SU-DHL-6 (cell line): ENCODE measurements at regions not wholly inside any gene's neighbourhood (a gene's known extent, or its start where the extent isn't known, plus 50 kb on each side); places are given as distances from the start of the nearest gene placed in this dataset.

ENCODE experiments used
- H2AFZ ChIP-seq: fragments of 200-600 bp; sonication (generic); 2 replicates; pipeline ENCODE4 v1.6.1; 2014; ENCODE audit warnings: low read depth, mild to moderate bottlenecking, moderate library complexity, mixed read lengths, antibody characterized with exemption, low read length; ENCODE audit not compliant: severe bottlenecking
- H3F3A ChIP-seq: fragments of 200-600 bp; shearing (Covaris generic); 2 replicates; pipeline ENCODE4 v1.6.0; 2016; ENCODE audit warnings: antibody characterized with exemption, mild to moderate bottlenecking; ENCODE audit not compliant: insufficient read depth
- H3K27ac ChIP-seq: fragments of 200-600 bp; sonication (generic); 2 replicates; pipeline ENCODE4 v1.5.1; 2016; ENCODE audit warnings: low read depth, mild to moderate bottlenecking, low read length, moderate library complexity, mixed read lengths
- H3K27me3 ChIP-seq: fragments of 200-600 bp; sonication (generic), shearing (Covaris generic); 2 replicates; pipeline ENCODE4 v1.6.0; 2014; ENCODE audit warnings: mild to moderate bottlenecking, low read length
- H3K36me3 ChIP-seq: fragments of 200-600 bp; sonication (generic); 2 replicates; pipeline ENCODE4 v1.6.1; 2014; ENCODE audit warnings: mild to moderate bottlenecking, low read length, mixed read lengths
- H3K4me2 ChIP-seq: fragments of 300-600, 200-600 bp; shearing (Covaris generic), sonication (generic); 2 replicates; pipeline ENCODE4 v1.6.0; 2014; ENCODE audit warnings: low read length, low read depth, mild to moderate bottlenecking; ENCODE audit not compliant: poor library complexity, severe bottlenecking
- H3K4me3 ChIP-seq: fragments of 200-600 bp; sonication (generic); 2 replicates; pipeline ENCODE4 v1.5.1; 2014; ENCODE audit warnings: antibody characterized with exemption, low read length, mild to moderate bottlenecking, mixed read lengths; ENCODE audit not compliant: insufficient read depth, poor library complexity, severe bottlenecking
- H3K79me2 ChIP-seq: fragments of 200-600 bp; sonication (generic); 2 replicates; pipeline ENCODE4 v1.6.1; 2014; ENCODE audit warnings: mild to moderate bottlenecking, low read length, moderate library complexity; ENCODE audit not compliant: insufficient read depth
- H3K9ac ChIP-seq: fragments of 200-600 bp; sonication (generic); 2 replicates; pipeline ENCODE4 v1.7.0; 2014; ENCODE audit warnings: mild to moderate bottlenecking, low read length
- H3K9me2 ChIP-seq: fragments of 200-600 bp; sonication (generic); replicated peaks from 2 replicates; pipeline ENCODE4 v1.6.1; 2014; ENCODE audit warnings: low read length; ENCODE audit not compliant: insufficient read depth
- H3K9me3 ChIP-seq: fragments of 200-600 bp; sonication (generic); 2 replicates; pipeline ENCODE4 v1.6.1; 2014; ENCODE audit warnings: low read length, mixed read lengths; ENCODE audit not compliant: insufficient read depth
- H4K20me1 ChIP-seq: fragments of 200-600 bp; sonication (generic); 2 replicates; pipeline ENCODE4 v1.6.1; 2014; ENCODE audit warnings: low read depth, mild to moderate bottlenecking, antibody characterized with exemption, low read length, moderate library complexity, mixed read lengths
- CTCF ChIP-seq: fragments of 200-600 bp; sonication (generic); IDR thresholded peaks from one replicate; pipeline ENCODE4 v1.5.1; 2017; ENCODE audit warnings: antibody characterized with exemption, mild to moderate bottlenecking, low read length, moderate library complexity; ENCODE audit not compliant: insufficient read depth, poor library complexity, severe bottlenecking
- EZH2phosphoT487 ChIP-seq: fragments of 200-600 bp; sonication (generic), shearing (Covaris generic); conservative IDR thresholded peaks from 2 replicates; pipeline ENCODE4 v1.6.1; 2018; ENCODE audit warnings: mild to moderate bottlenecking, antibody characterized with exemption, low read length, moderate library complexity, mixed read lengths

- no peaks in the 10 kb centered on the region for H3K27me3 ChIP-seq
- H3K27ac ChIP-seq: no peak overlapping the region
- no peak overlapping the region for H3K9ac ChIP-seq
- no peak overlapping the region for H3K4me3 ChIP-seq
- H3K9me3 ChIP-seq: no peaks in the 10 kb centered on the region
- no peak overlapping the region for H3K4me2 ChIP-seq
- no peak overlapping the region for H2AFZ ChIP-seq
- no peaks in the 10 kb centered on the region for H3F3A ChIP-seq
- H4K20me1 ChIP-seq: no peaks in the 10 kb centered on the region
- no peaks in the 10 kb centered on the region for H3K36me3 ChIP-seq
- no peaks in the 10 kb centered on the region for H3K9me2 ChIP-seq
- H3K79me2 ChIP-seq: no peaks in the 10 kb centered on the region
- TF ChIP-seq EZH2phosphoT487 (no peak), CTCF (no peak)
Observed at GRCh38 chr10:22784668-22785067, 70.3 kb upstream of the PIP4K2A start.

- H3K36me3 ChIP-seq: no peaks in the 10 kb centered on the region
- TF ChIP-seq CTCF: no peak
- TF ChIP-seq EZH2phosphoT487: no peak
- no peaks in the 10 kb centered on the region for H3F3A ChIP-seq
- H3K27me3 ChIP-seq: no peaks in the 10 kb centered on the region
- no peaks in the 10 kb centered on the region for H3K9me2 ChIP-seq
- H3K27ac ChIP-seq: no peak overlapping the region
- H4K20me1 ChIP-seq: no peaks in the 10 kb centered on the region
- H3K9ac ChIP-seq: no peak overlapping the region
- H2AFZ ChIP-seq: no peak overlapping the region
- no peaks in the 10 kb centered on the region for H3K9me3 ChIP-seq
- no peak overlapping the region for H3K4me3 ChIP-seq
- no peaks in the 10 kb centered on the region for H3K79me2 ChIP-seq
- H3K4me2 ChIP-seq: no peak overlapping the region
Observed at GRCh38 chr10:22783807-22784206, 69.4 kb upstream of the PIP4K2A start.

GRCh38 chr10:22780474-22780885, 66.1 kb upstream of the PIP4K2A start:
- Histone ChIP-seq H3K27me3 (no peaks in the 10 kb centered on the region), H3K27ac (no peak overlapping the region), H3K9me2 (no peaks in the 10 kb centered on the region), H4K20me1 (no peaks in the 10 kb centered on the region), H3K9ac (no peak overlapping the region), H3K4me3 (no peak overlapping the region), H2AFZ (no peak overlapping the region), H3F3A (no peaks in the 10 kb centered on the region), H3K79me2 (no peaks in the 10 kb centered on the region), H3K9me3 (no peaks in the 10 kb centered on the region), H3K36me3 (no peaks in the 10 kb centered on the region), H3K4me2 (no peak overlapping the region)
- no peak for TF ChIP-seq CTCF
- no peak for TF ChIP-seq EZH2phosphoT487
